HG03571 (cell line): ENCODE measurements at regions not wholly inside any gene's neighbourhood (a gene's known extent, or its start where the extent isn't known, plus 50 kb on each side); places are given as distances from the start of the nearest gene placed in this dataset.
"Not testable (repeated sequence)": the region's sequence is repeated elsewhere in the genome, so short reads cannot be mapped to it uniquely, and the experiment has no call there.

Experiments
- ATAC-seq: cut with Tn5 transposase; IDR thresholded peaks from one replicate; pipeline ENCODE4 v1.9.1; 2021; ENCODE audit not compliant: unreplicated experiment

- not testable (repeated sequence) for ATAC-seq
These were observed 245.6 kb downstream of the TTC6 start for GRCh38 chr14:37841039-37841438.

- no peak for ATAC-seq
These were observed 246.7 kb downstream of the TTC6 start for GRCh38 chr14:37842106-37842505.

- no peak for ATAC-seq
These were observed 248.7 kb downstream of the TTC6 start for GRCh38 chr14:37843954-37844607.

GRCh38 chr14:37844614-37845013, 249.2 kb downstream of the TTC6 start:
- no peak for ATAC-seq

GRCh38 chr14:37848985-37849621, 253.7 kb downstream of the TTC6 start:
- no peak for ATAC-seq

- no peak for ATAC-seq
These were observed 255.6 kb downstream of the TTC6 start for GRCh38 chr14:37851054-37851453.

GRCh38 chr14:37855871-37856270, 260.4 kb downstream of the TTC6 start:
- no peak for ATAC-seq

- ATAC-seq: no peak
These were observed 262.4 kb downstream of the TTC6 start for GRCh38 chr14:37857774-37858266.

- ATAC-seq: no peak
These were observed 263.3 kb downstream of the TTC6 start for GRCh38 chr14:37858733-37859132.

- no peak for ATAC-seq
These were observed 263.7 kb downstream of the TTC6 start for GRCh38 chr14:37859177-37859576.

- ATAC-seq: no peak
These were observed 266.8 kb downstream of the TTC6 start for GRCh38 chr14:37862263-37862662.

- ATAC-seq: no peak
These were observed 268.7 kb downstream of the TTC6 start for GRCh38 chr14:37864128-37864527.

- no peak for ATAC-seq
These were observed 269.7 kb downstream of the TTC6 start for GRCh38 chr14:37864861-37865718.

GRCh38 chr14:37865719-37866549, 270.5 kb downstream of the TTC6 start:
- no peak for ATAC-seq

GRCh38 chr14:37869633-37870032, 274.2 kb downstream of the TTC6 start:
- no peak for ATAC-seq

GRCh38 chr14:37870170-37870569, 274.7 kb downstream of the TTC6 start:
- no peak for ATAC-seq

- no peak for ATAC-seq
These were observed 275.4 kb downstream of the TTC6 start for GRCh38 chr14:37870632-37871346.

- ATAC-seq: not testable (repeated sequence)
These were observed 278.6 kb downstream of the TTC6 start for GRCh38 chr14:37874065-37874428.

GRCh38 chr14:37874429-37875109, 279.1 kb downstream of the TTC6 start:
- ATAC-seq: peak; percentile 89

- no peak for ATAC-seq
These were observed 292.8 kb downstream of the TTC6 start for GRCh38 chr14:37888234-37888633.
